RWPE1 (cell line): ENCODE measurements at regions not wholly inside any gene's neighbourhood (a gene's known extent, or its start where the extent isn't known, plus 50 kb on each side); places are given as distances from the start of the nearest gene placed in this dataset.

ENCODE experiments used
- CTCF ChIA-PET: fragments of 350-600 bp; sonication (Branson Sonifier 250); formaldehyde crosslinking; extraction: SDS; loops from one replicate; lab custom pipeline; 2021; lab: Yijun Ruan, JAX
- POLR2A ChIA-PET: fragments of 400-600 bp; formaldehyde crosslinking; extraction: SDS; loops from one replicate; lab custom pipeline; 2020; ENCODE audit warnings: antibody characterized with exemption; ENCODE audit not compliant: low non-redundant PET; lab: Yijun Ruan, JAX
- DNase-seq: peaks from one replicate; pipeline ENCODE4 v3.0.0; 2012; ENCODE audit warnings: low spot score
- H3K27ac ChIP-seq: fragments of 450-650 bp; 2 replicates; pipeline ENCODE4 v1.5.1; 2017
- TF ChIP-seq, protein P1 (sequence below): fragments of 450-650 bp; conservative IDR thresholded peaks from 2 replicates; pipeline ENCODE4 v1.5.1; 2017; ENCODE audit warnings: low read depth, mild to moderate bottlenecking

DNA sequence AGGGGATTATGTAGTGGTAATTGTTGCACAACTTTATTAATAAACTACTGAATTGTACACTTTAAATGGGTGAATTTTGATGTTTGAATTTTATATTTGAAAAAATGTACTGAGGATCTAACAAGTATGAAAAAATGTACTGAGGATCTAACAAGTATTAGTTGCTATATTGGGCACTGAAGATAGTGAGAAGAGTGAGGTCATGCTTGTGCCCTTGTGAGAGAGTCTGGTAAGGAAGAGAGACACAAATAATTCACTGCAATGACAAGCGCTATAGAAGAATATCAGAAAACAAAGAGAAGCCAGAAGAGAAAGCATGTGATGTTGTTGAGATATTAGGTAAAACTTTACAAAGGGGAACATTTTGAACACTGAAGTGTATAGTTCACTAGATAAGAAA lies 137.6 kb downstream of the DTWD1 start:
- no peak for DNase-seq
- no peak overlapping the region for H3K27ac ChIP-seq
- CTCF ChIA-PET: no interaction called here
- POLR2A ChIA-PET: no interaction called here
- TF ChIP-seq, protein P1, sequence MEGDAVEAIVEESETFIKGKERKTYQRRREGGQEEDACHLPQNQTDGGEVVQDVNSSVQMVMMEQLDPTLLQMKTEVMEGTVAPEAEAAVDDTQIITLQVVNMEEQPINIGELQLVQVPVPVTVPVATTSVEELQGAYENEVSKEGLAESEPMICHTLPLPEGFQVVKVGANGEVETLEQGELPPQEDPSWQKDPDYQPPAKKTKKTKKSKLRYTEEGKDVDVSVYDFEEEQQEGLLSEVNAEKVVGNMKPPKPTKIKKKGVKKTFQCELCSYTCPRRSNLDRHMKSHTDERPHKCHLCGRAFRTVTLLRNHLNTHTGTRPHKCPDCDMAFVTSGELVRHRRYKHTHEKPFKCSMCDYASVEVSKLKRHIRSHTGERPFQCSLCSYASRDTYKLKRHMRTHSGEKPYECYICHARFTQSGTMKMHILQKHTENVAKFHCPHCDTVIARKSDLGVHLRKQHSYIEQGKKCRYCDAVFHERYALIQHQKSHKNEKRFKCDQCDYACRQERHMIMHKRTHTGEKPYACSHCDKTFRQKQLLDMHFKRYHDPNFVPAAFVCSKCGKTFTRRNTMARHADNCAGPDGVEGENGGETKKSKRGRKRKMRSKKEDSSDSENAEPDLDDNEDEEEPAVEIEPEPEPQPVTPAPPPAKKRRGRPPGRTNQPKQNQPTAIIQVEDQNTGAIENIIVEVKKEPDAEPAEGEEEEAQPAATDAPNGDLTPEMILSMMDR: no peak

DNA sequence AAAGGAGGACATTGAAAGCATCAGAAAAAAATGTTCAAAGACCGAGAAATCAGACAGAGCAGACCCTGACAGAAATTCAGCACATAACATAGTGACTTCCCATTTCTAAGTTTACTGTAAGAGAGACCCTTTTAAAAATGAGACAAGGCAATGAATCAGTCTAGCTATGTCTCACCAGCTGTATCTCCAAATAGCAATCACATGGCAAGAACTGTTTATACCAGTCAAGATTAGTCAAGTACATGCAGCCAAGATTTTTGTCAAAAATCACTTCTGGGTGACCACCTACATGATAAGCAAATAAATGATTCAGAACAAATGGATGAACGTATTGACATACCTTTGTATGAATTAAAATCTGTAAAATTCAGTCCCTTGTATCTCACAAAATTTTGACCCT lies 138.0 kb downstream of the DTWD1 start:
- CTCF ChIA-PET: no interaction called here
- TF ChIP-seq, protein P1: no peak
- no peak for DNase-seq
- no peak overlapping the region for H3K27ac ChIP-seq
- POLR2A ChIA-PET: no interaction called here

DNA sequence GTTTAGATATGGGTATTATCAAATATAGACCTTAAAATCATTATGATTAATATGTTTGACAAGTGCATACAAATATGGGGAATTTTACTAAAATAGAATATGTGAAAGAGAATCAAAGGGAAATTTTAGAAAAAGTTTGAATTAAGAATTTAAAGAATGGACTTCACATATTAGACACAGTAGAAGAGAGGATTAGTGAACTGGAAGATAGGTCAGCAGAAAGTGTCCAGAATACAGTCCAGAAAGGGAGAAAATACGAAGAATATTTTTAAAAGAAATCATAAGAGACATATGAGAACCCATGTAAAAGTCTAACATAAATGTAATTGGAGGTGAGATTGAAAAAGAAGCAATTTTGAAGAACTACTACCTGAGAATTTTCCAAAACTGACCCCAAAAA lies 139.9 kb downstream of the DTWD1 start:
- no peak overlapping the region for H3K27ac ChIP-seq
- TF ChIP-seq, protein P1: no peak
- ChIA-PET POLR2A (no interaction called here), CTCF (no interaction called here)
- no peak for DNase-seq

DNA sequence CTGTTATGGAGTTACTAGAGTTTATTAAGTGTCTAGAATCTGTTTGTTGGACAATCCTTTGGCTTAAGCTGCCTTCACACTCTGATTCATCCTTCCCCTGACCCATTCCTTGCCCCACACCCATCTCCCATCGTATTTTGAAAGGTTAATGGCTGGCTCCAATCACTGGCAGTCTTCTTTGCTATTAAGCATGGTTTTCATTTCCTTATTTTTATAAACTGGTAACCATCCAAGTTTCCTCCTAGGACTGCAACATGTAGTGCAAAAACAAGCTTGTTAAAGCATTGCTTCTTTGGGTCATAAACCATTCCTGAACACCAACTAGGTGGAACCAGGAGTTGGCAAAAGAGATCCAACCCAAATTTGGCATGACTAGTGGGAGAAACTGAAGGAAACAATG lies 148.4 kb downstream of the DTWD1 start:
- POLR2A ChIA-PET: no interaction called here
- TF ChIP-seq, protein P1: no peak
- CTCF ChIA-PET: no interaction called here
- DNase-seq: no peak
- H3K27ac ChIP-seq: no peak overlapping the region

DNA sequence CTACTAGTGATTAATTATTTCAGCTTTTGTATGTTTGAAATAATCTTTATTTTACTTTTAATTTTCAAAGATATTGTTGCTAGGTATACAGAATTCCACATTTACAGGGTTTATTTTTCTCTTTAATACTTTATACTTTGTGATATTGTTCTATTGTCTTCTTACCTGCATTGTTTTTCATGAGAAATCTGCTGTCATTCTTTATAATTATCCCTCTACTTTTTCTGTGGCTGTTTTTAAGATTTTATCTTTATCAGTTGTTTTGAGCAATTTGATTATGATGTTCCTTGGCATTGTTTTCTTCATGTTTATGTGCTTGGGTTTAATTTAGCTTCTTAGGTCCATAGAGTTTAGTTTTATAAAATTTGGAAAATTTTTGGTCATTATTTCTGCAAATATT lies 168.6 kb downstream of the DTWD1 start:
- ChIA-PET POLR2A (no interaction called here), CTCF (no interaction called here)
- TF ChIP-seq, protein P1: no peak
- H3K27ac ChIP-seq: no peak overlapping the region
- no peak for DNase-seq

DNA sequence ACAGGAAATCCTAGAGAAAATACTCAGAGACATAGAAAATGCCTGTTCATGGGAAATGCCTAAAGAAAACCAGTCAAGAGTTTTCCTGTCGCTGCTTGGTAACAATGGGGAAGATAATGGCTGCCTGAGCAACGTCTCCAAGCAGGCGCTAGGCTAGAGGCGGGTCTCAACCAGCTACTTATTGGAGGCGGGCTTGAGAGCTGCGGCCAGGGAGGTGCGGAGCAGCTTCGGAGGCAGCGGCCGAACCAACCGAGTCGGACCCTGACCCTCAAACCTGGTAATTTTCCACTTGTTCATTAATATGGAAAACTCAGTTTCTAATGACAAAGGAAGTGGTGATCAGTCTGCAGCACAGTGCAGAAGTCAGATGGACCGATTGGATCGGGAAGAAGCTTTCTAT lies 173.1 kb downstream of the DTWD1 start:
- ChIA-PET CTCF (no interaction called here), POLR2A (no interaction called here)
- DNase-seq: no peak

More for the DNA sequence above, 173.1 kb downstream of the DTWD1 start:
- H3K27ac ChIP-seq: no peak overlapping the region
- TF ChIP-seq, protein P1: no peak
